ENCODE measurements at regions not wholly inside any gene's neighbourhood (a gene's known extent, or its start where the extent isn't known, plus 50 kb on each side); places are given as distances from the start of the nearest gene placed in this dataset.

GRCh38 chrX:98407584-98407983 is 1523.9 kb downstream of the RPA4 start:
- no peak for DNase-seq (ENCODE audit: low spot score)
- BruUV-seq (replicated peaks): no TSS peak
- Histone ChIP-seq H3K4me1 (ENCODE audit: insufficient read depth, low read length, poor library complexity, severe bottlenecking) (no peaks in the 10 kb centered on the region), H3K27me3 (replicated peaks; ENCODE audit: insufficient read depth, low read depth, low read length, poor library complexity) (no peaks in the 10 kb centered on the region), H3K4me3 (ENCODE audit: low read depth, low read length, poor library complexity, severe bottlenecking) (no peak overlapping the region), H3K27ac (ENCODE audit: low read depth, low read length, poor library complexity, severe bottlenecking) (no peak overlapping the region), H3K36me3 (ENCODE audit: insufficient read depth, low read length, poor library complexity, severe bottlenecking) (no peaks in the 10 kb centered on the region), H3K9me3 (ENCODE audit: low read depth, low read length, poor library complexity, severe bottlenecking) (no peaks in the 10 kb centered on the region)
- ChIA-PET CTCF (no interaction called here), POLR2A (ENCODE audit: low non-redundant PET) (no interaction called here)
- intact Hi-C loops (cut with micrococcal nuclease; ENCODE audit: unreplicated experiment): no loop called here
- no peak for TF ChIP-seq EZH2 (IDR thresholded peaks at IDR 0.05; ENCODE audit: borderline replicate concordance, low read depth, low read length, poor library complexity, severe bottlenecking)
- TF ChIP-seq, protein P1, sequence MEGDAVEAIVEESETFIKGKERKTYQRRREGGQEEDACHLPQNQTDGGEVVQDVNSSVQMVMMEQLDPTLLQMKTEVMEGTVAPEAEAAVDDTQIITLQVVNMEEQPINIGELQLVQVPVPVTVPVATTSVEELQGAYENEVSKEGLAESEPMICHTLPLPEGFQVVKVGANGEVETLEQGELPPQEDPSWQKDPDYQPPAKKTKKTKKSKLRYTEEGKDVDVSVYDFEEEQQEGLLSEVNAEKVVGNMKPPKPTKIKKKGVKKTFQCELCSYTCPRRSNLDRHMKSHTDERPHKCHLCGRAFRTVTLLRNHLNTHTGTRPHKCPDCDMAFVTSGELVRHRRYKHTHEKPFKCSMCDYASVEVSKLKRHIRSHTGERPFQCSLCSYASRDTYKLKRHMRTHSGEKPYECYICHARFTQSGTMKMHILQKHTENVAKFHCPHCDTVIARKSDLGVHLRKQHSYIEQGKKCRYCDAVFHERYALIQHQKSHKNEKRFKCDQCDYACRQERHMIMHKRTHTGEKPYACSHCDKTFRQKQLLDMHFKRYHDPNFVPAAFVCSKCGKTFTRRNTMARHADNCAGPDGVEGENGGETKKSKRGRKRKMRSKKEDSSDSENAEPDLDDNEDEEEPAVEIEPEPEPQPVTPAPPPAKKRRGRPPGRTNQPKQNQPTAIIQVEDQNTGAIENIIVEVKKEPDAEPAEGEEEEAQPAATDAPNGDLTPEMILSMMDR (conservative IDR thresholded peaks at IDR 0.05; ENCODE audit: low read depth, low read length): no peak

DNA sequence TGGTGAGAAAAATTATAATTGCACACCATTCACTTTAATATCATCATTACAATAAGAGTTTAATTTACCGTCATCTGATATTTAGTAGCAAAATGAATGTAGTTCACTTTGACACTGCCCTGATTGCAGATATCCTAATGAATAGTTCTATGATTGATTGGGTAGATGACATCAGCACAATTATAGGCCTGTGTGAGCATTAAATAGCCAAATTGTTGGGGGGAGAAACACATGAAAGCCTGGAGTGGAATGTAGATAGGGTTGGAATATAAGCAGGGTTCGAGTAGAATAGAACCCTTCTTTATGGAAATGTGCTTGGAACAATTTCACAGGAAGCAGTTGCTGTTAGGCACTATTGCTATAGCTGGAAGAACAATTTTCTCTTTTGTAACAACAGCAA is 1526.2 kb downstream of the RPA4 start:
- Histone ChIP-seq H3K27me3 (replicated peaks; ENCODE audit: insufficient read depth, low read depth, low read length, poor library complexity) (no peaks in the 10 kb centered on the region), H3K27ac (ENCODE audit: low read depth, low read length, poor library complexity, severe bottlenecking) (no peak overlapping the region), H3K9me3 (ENCODE audit: low read depth, low read length, poor library complexity, severe bottlenecking) (no peaks in the 10 kb centered on the region), H3K36me3 (ENCODE audit: insufficient read depth, low read length, poor library complexity, severe bottlenecking) (no peaks in the 10 kb centered on the region), H3K4me3 (ENCODE audit: low read depth, low read length, poor library complexity, severe bottlenecking) (no peak overlapping the region), H3K4me1 (ENCODE audit: insufficient read depth, low read length, poor library complexity, severe bottlenecking) (no peaks in the 10 kb centered on the region)
- no TSS peak for BruUV-seq (replicated peaks)
- no peak for DNase-seq (ENCODE audit: low spot score)
- ChIA-PET CTCF (no interaction called here), POLR2A (ENCODE audit: low non-redundant PET) (no interaction called here)
- TF ChIP-seq EZH2 (IDR thresholded peaks at IDR 0.05; ENCODE audit: borderline replicate concordance, low read depth, low read length, poor library complexity, severe bottlenecking): no peak
- TF ChIP-seq, protein P1 (conservative IDR thresholded peaks at IDR 0.05; ENCODE audit: low read depth, low read length): no peak
- intact Hi-C loops (cut with micrococcal nuclease; ENCODE audit: unreplicated experiment): no loop called here

- no peak for DNase-seq (ENCODE audit: low spot score)
- no peak overlapping the region for H3K4me3 ChIP-seq (ENCODE audit: low read depth, low read length, poor library complexity, severe bottlenecking)
- BruUV-seq (replicated peaks): no TSS peak
Observed at GRCh38 chrX:98412058-98412457, 1528.3 kb downstream of the RPA4 start.

More at GRCh38 chrX:98412058-98412457, 1528.3 kb downstream of the RPA4 start:
- H3K4me1 ChIP-seq (ENCODE audit: insufficient read depth, low read length, poor library complexity, severe bottlenecking): no peaks in the 10 kb centered on the region
- ChIA-PET CTCF (no interaction called here), POLR2A (ENCODE audit: low non-redundant PET) (no interaction called here)
- TF ChIP-seq, protein P1 (conservative IDR thresholded peaks at IDR 0.05; ENCODE audit: low read depth, low read length): no peak
- TF ChIP-seq EZH2 (IDR thresholded peaks at IDR 0.05; ENCODE audit: borderline replicate concordance, low read depth, low read length, poor library complexity, severe bottlenecking): no peak
- H3K27me3 ChIP-seq (replicated peaks; ENCODE audit: insufficient read depth, low read depth, low read length, poor library complexity): no peaks in the 10 kb centered on the region
- H3K9me3 ChIP-seq (ENCODE audit: low read depth, low read length, poor library complexity, severe bottlenecking): no peaks in the 10 kb centered on the region
- intact Hi-C loops (cut with micrococcal nuclease; ENCODE audit: unreplicated experiment): no loop called here
- no peak overlapping the region for H3K27ac ChIP-seq (ENCODE audit: low read depth, low read length, poor library complexity, severe bottlenecking)
- H3K36me3 ChIP-seq (ENCODE audit: insufficient read depth, low read length, poor library complexity, severe bottlenecking): no peaks in the 10 kb centered on the region
